Nephron progenitor cell (in vitro differentiated cells): ENCODE measurements at regions not wholly inside any gene's neighbourhood (a gene's known extent, or its start where the extent isn't known, plus 50 kb on each side); places are given as distances from the start of the nearest gene placed in this dataset.
"Not testable (repeated sequence)": the region's sequence is repeated elsewhere in the genome, so short reads cannot be mapped to it uniquely, and the experiment has no call there.

Experiments used
- DNase-seq: peaks from one replicate; pipeline ENCODE4 v3.0.0; 2021
- H3K27ac Mint-ChIP-seq: 2 replicates; pipeline ENCODE4 v1.8.0; 2021; ENCODE audit warnings: mild to moderate bottlenecking, moderate library complexity, mixed read lengths
- H3K27me3 Mint-ChIP-seq: 2 replicates; pipeline ENCODE4 v1.8.0; 2021; ENCODE audit warnings: mild to moderate bottlenecking, low read depth, mixed read lengths; ENCODE audit not compliant: poor library complexity
- H3K36me3 Mint-ChIP-seq: 2 replicates; pipeline ENCODE4 v1.8.0; 2021; ENCODE audit warnings: low read depth, mixed read lengths
- H3K4me1 Mint-ChIP-seq: 2 replicates; pipeline ENCODE4 v1.8.0; 2021; ENCODE audit warnings: mixed read lengths
- H3K4me3 Mint-ChIP-seq: 2 replicates; pipeline ENCODE4 v1.8.0; 2021; ENCODE audit warnings: mild to moderate bottlenecking, moderate library complexity, mixed read lengths
- H3K9me3 Mint-ChIP-seq: 2 replicates; pipeline ENCODE4 v1.8.0; 2021; ENCODE audit warnings: mild to moderate bottlenecking, moderate library complexity, mixed read lengths
- CTCF ChIP-seq: fragments of 200-600 bp; sonication (generic); IDR thresholded peaks from 2 replicates; pipeline ENCODE4 v1.5.0; 2021; ENCODE audit warnings: antibody characterized with exemption

GRCh38 chr14:89095036-89095435 is 270.6 kb downstream of the TTC8 start:
- Mint-ChIP-seq H3K4me3 (no peak overlapping the region), H3K9me3 (peaks cover 25% of the 10 kb centered on the region), H3K27me3 (peaks cover 16% of the 10 kb centered on the region), H3K27ac (no peak overlapping the region), H3K36me3 (peaks cover 5% of the 10 kb centered on the region), H3K4me1 (no peaks in the 10 kb centered on the region)
- no peak for DNase-seq
- no peak for TF ChIP-seq CTCF

GRCh38 chr14:89096946-89097345 is 272.5 kb downstream of the TTC8 start:
- H3K4me3 Mint-ChIP-seq = no peak overlapping the region
- DNase-seq = no peak
- H3K9me3 Mint-ChIP-seq = peaks cover 44% of the 10 kb centered on the region
- no peak overlapping the region for H3K27ac Mint-ChIP-seq
- TF ChIP-seq CTCF = no peak
- H3K27me3 Mint-ChIP-seq = peaks cover 16% of the 10 kb centered on the region
- H3K36me3 Mint-ChIP-seq = peaks cover 5% of the 10 kb centered on the region
- no peaks in the 10 kb centered on the region for H3K4me1 Mint-ChIP-seq

GRCh38 chr14:89098254-89098653 is 273.8 kb downstream of the TTC8 start:
- DNase-seq = no peak
- Mint-ChIP-seq H3K27me3 (peaks cover 11% of the 10 kb centered on the region), H3K4me3 (no peak overlapping the region), H3K36me3 (no peaks in the 10 kb centered on the region), H3K27ac (no peak overlapping the region), H3K4me1 (no peaks in the 10 kb centered on the region), H3K9me3 (peaks cover 46% of the 10 kb centered on the region)
- TF ChIP-seq CTCF = no peak

- H3K9me3 Mint-ChIP-seq = peaks cover 63% of the 10 kb centered on the region
- not testable (repeated sequence) for H3K27ac Mint-ChIP-seq, H3K27me3 Mint-ChIP-seq
Observed at GRCh38 chr14:89104171-89104817, 279.8 kb downstream of the TTC8 start.

GRCh38 chr14:89104861-89105260 is 280.4 kb downstream of the TTC8 start:
- H3K9me3 Mint-ChIP-seq = peaks cover 60% of the 10 kb centered on the region
- H3K27ac Mint-ChIP-seq, H3K4me1 Mint-ChIP-seq, H3K4me3 Mint-ChIP-seq, H3K36me3 Mint-ChIP-seq, H3K27me3 Mint-ChIP-seq, DNase-seq: not testable (repeated sequence)

More at GRCh38 chr14:89104171-89104817, 279.8 kb downstream of the TTC8 start:
- DNase-seq, H3K36me3 Mint-ChIP-seq, H3K4me1 Mint-ChIP-seq, H3K4me3 Mint-ChIP-seq: not testable (repeated sequence)
